HG02623 (cell line): ENCODE measurements at regions not wholly inside any gene's neighbourhood (a gene's known extent, or its start where the extent isn't known, plus 50 kb on each side); places are given as distances from the start of the nearest gene placed in this dataset.
"Not testable (repeated sequence)": the region's sequence is repeated elsewhere in the genome, so short reads cannot be mapped to it uniquely, and the experiment has no call there.

Experiments used
- ATAC-seq: cut with Tn5 transposase; IDR thresholded peaks from one replicate; pipeline ENCODE4 v1.9.1; 2021; ENCODE audit warnings: moderate library complexity; ENCODE audit not compliant: unreplicated experiment

GRCh38 chr17:56690441-56691291 is 97.2 kb downstream of the NOG start:
- ATAC-seq: no peak

DNA sequence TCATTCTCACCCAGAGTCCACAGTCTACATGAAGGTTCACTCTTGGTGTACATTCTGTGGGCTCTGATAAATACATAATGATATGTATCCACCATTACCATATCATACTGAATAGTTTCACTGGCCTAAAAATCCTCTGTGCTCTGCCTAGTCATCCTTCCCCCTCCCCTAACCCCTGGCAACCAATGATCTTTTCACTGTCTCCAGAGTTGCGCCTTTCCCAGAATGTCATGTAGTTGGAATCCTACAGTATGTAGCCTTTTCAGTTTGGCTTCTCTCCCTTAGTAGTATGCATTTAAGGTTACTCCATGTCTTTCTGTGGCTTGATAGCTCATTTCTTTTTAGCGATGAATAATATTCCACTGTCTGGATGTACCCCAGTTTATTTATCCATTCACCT is 101.3 kb downstream of the NOG start:
- ATAC-seq: no peak

- no peak for ATAC-seq
Measured at GRCh38 chr17:56697190-56697589, 103.7 kb downstream of the NOG start.

GRCh38 chr17:56699186-56699894 is 105.8 kb downstream of the NOG start:
- no peak for ATAC-seq

- ATAC-seq: no peak
Measured at GRCh38 chr17:56700919-56701420, 107.5 kb downstream of the NOG start.

DNA sequence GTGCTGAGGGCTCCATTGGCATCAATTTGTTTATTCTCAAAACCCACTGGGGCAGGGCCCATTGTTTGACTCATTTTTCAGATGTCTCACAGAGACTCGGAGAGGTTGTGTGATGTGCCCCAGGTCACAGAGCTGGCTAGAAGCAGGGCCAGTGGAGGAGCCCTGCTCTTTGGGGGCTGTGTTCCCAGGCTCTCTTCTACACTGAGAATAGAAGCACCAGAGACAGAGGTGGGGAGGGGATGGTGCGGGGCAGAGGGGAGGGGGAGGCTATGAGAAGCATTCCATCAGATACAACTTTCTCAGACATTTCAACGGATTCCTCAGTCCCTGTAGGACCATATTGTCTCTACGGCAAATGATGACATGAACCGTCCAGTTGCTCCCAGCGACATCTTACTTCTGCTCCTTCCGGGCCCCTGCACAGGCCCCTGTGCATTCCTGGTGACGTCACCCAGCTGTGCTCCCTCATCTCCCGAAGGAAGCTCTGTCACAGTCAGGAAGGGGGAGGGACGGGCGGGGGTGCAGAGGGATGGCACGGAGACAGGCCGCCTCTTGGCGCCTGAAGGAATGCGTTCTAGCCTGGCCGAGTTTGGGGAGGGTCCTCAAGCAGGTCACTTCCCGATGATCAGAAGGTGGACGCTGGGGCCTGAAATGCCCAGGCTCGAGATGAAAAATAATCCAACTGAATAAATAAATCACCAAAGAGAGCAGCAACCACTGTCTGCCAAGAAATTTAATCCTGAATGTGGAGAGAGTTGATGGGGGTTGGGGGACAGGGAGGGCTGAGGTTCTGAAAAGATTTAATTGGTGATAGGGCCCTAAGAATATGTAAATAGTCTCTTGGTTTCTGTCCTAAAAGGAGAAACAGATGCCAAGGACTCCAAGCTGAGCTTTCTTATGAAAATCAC is 114.1 kb downstream of the NOG start:
- no peak for ATAC-seq

- ATAC-seq: no peak
Measured at GRCh38 chr17:56708220-56708558, 114.7 kb downstream of the NOG start.

- no peak for ATAC-seq
Measured at GRCh38 chr17:56708670-56709410, 115.3 kb downstream of the NOG start.

- no peak for ATAC-seq
Measured at GRCh38 chr17:56710986-56711385, 117.5 kb downstream of the NOG start.

GRCh38 chr17:56715613-56716357 is 117.9 kb downstream of the C17orf67 start:
- ATAC-seq: peak; percentile 75

GRCh38 chr17:56717471-56717870 is 116.2 kb downstream of the C17orf67 start:
- no peak for ATAC-seq

DNA sequence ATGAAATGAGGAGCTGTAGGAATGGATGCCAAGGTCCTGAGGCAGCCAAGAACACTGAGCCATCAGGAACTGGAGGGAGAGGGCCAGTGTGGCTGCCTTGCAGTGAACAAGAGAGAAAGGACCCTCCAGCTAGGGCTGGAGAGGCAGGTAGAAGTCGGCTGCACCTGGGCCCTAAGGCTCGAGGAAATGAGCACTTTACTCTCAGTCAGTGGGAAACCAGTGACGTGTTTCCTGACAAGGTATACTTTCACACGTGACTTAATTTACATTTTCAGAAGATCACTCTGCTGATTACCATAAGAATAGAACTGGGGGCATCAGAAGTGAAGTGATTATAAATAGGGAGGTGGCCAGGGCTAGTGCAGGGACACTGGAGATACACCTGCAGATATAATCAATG is 115.2 kb downstream of the C17orf67 start:
- ATAC-seq: no peak

DNA sequence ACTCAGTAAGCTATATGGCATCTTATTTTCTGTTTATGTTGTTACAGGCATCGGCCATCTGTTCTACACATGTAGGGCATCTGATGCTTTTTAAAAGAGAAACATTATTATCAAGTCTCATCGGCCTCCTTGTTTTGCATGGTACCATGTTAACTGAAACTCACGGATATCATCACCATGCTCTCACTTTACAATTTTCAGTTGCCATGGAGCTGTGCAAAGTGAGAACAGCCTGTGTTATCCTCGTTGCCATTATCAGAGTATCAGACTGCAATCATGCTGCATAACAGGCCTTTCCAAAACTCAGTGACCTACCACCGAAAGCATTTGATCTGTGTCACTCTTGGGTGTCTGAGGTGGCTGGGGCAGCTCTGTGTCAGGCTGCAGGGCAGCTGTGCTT is 110.3 kb downstream of the C17orf67 start:
- ATAC-seq: no peak

- ATAC-seq: no peak
Measured at GRCh38 chr17:56724664-56725063, 109.1 kb downstream of the C17orf67 start.

DNA sequence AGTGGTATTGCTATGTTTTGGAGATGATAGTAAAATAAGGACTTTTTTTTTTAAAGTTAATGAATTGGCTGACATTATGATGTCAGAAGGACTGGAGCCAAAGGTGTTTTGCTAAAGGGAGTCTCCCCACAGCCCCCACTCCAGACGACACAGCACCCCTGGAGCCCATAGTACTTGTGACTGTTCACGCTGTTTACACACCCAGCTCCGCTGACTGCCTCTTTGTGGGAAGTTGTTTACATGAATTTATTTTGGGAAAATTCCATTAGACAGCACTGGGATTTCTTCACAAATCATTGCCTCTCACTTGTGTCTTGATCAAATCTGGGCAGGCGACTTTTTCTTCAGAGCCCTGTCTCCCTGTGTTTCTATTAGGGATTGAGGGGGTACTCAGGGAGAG is 108.6 kb downstream of the C17orf67 start:
- ATAC-seq: no peak

- ATAC-seq: no peak
Measured at GRCh38 chr17:56727876-56728617, 105.7 kb downstream of the C17orf67 start.

DNA sequence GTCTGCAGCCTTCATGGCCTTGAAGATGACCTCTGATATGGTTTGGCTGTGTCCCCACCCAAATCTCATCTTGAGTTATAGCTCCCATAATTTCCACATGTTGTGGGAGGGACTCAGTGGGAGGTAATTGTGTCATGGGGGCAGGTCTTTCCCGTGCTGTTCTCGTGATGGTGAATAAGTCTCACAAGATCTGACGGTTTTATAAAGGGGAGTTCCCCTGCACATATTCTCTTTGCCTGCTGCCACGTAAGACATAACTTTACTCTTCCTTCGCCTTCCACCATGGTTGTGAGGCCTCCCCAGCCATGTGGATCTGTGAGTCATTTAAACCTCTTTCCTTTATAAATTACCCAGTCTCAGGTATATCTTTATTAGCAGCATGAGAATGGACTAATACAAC is 102.6 kb downstream of the C17orf67 start:
- not testable (repeated sequence) for ATAC-seq

GRCh38 chr17:56733833-56734232 is 99.9 kb downstream of the C17orf67 start:
- ATAC-seq: no peak

- ATAC-seq: no peak
Measured at GRCh38 chr17:56735842-56736241, 97.9 kb downstream of the C17orf67 start.
